MM.1S (cell line): ENCODE measurements at regions not wholly inside any gene's neighbourhood (a gene's known extent, or its start where the extent isn't known, plus 50 kb on each side); places are given as distances from the start of the nearest gene placed in this dataset.

Experiments used
- DNase-seq: peaks from one replicate; pipeline ENCODE4 v3.0.0-alpha.2; 2015
- H2AFZ ChIP-seq: fragments of 300-600 bp; sonication (generic); 2 replicates; pipeline ENCODE4 v1.6.0; 2016; ENCODE audit warnings: antibody characterized with exemption, low read length
- H3F3A ChIP-seq: fragments of 300-600 bp; sonication (generic); 2 replicates; pipeline ENCODE4 v1.6.1; 2016; ENCODE audit warnings: mild to moderate bottlenecking, antibody characterized with exemption, low read length, moderate library complexity, mixed read lengths; ENCODE audit not compliant: insufficient read depth
- H3K27ac ChIP-seq: fragments of 300-600 bp; sonication (generic); 2 replicates; pipeline ENCODE4 v1.5.1; 2016; ENCODE audit warnings: mild to moderate bottlenecking, low read length
- H3K27me3 ChIP-seq: fragments of 300-600 bp; sonication (generic); replicated peaks from 2 replicates; pipeline ENCODE4 v1.6.0; 2016; ENCODE audit warnings: low read length; ENCODE audit not compliant: insufficient read depth
- H3K36me3 ChIP-seq: fragments of 300-600 bp; sonication (generic); replicated peaks from 2 replicates; pipeline ENCODE4 v1.6.1; 2016; ENCODE audit warnings: mild to moderate bottlenecking, low read length, mixed read lengths; ENCODE audit not compliant: insufficient read depth
- H3K4me1 ChIP-seq: fragments of 300-600 bp; sonication (generic); 2 replicates; pipeline ENCODE4 v1.6.1; 2016; ENCODE audit warnings: low read length, mixed read lengths
- H3K4me2 ChIP-seq: fragments of 300-600 bp; sonication (generic); 2 replicates; pipeline ENCODE4 v1.6.0; 2016; ENCODE audit warnings: low read depth, low read length
- H3K4me3 ChIP-seq: fragments of 300-600 bp; sonication (generic); 2 replicates; pipeline ENCODE4 v1.5.1; 2016; ENCODE audit warnings: low read length, mixed read lengths
- H3K79me2 ChIP-seq: fragments of 300-600 bp; sonication (generic); 2 replicates; pipeline ENCODE4 v1.6.1; 2016; ENCODE audit warnings: mixed run types, low read length, mixed read lengths
- H3K9ac ChIP-seq: fragments of 300-600 bp; sonication (generic); 2 replicates; pipeline ENCODE4 v1.6.1; 2016; ENCODE audit warnings: low read length, mixed read lengths
- H3K9me2 ChIP-seq: fragments of 300-600 bp; sonication (generic); replicated peaks from 2 replicates; pipeline ENCODE4 v1.6.1; 2016; ENCODE audit warnings: mild to moderate bottlenecking, low read length, mixed read lengths; ENCODE audit not compliant: insufficient read depth
- H3K9me3 ChIP-seq: fragments of 300-600 bp; sonication (generic); replicated peaks from 2 replicates; pipeline ENCODE4 v1.6.1; 2016; ENCODE audit warnings: mild to moderate bottlenecking, low read length, mixed read lengths; ENCODE audit not compliant: insufficient read depth
- H4K20me1 ChIP-seq: fragments of 300-600 bp; sonication (generic); 2 replicates; pipeline ENCODE4 v1.6.1; 2016; ENCODE audit warnings: mild to moderate bottlenecking, low read length, moderate library complexity, mixed read lengths; ENCODE audit not compliant: insufficient read depth
- CTCF ChIP-seq: fragments of 300-600 bp; sonication (generic); IDR thresholded peaks from 2 replicates; pipeline ENCODE4 v1.5.1; 2016; ENCODE audit warnings: antibody characterized with exemption, low read length, mixed read lengths
- EZH2 ChIP-seq: fragments of 300-600 bp; sonication (generic); optimal IDR thresholded peaks from 2 replicates; pipeline ENCODE3; 2017; ENCODE audit warnings: low read depth, mild to moderate bottlenecking, antibody characterized with exemption, low read length, mixed read lengths
- EZH2phosphoT487 ChIP-seq: fragments of 300-600 bp; sonication (generic); IDR thresholded peaks from 2 replicates; pipeline ENCODE4 v1.6.1; 2018; ENCODE audit warnings: antibody characterized with exemption, low read length

- no peaks in the 10 kb centered on the region for H3K36me3 ChIP-seq
- no peaks in the 10 kb centered on the region for H3F3A ChIP-seq
- no peak overlapping the region for H3K9ac ChIP-seq
- no peaks in the 10 kb centered on the region for H3K9me2 ChIP-seq
- DNase-seq = no peak
- H3K79me2 ChIP-seq = no peaks in the 10 kb centered on the region
- no peak overlapping the region for H3K4me3 ChIP-seq
- TF ChIP-seq EZH2 (no peak), CTCF (no peak), EZH2phosphoT487 (no peak)
- no peaks in the 10 kb centered on the region for H4K20me1 ChIP-seq
- no peak overlapping the region for H3K4me2 ChIP-seq
- H3K27me3 ChIP-seq = no peaks in the 10 kb centered on the region
- no peak overlapping the region for H2AFZ ChIP-seq
- no peaks in the 10 kb centered on the region for H3K9me3 ChIP-seq
- H3K27ac ChIP-seq = no peak overlapping the region
- no peaks in the 10 kb centered on the region for H3K4me1 ChIP-seq
These were observed 170.2 kb upstream of the PRICKLE1 start for GRCh38 chr12:42759622-42760273.

- Histone ChIP-seq H3K27ac (no peak overlapping the region), H3K9me3 (no peaks in the 10 kb centered on the region), H3K36me3 (no peaks in the 10 kb centered on the region), H3F3A (no peaks in the 10 kb centered on the region), H3K79me2 (no peaks in the 10 kb centered on the region), H3K9me2 (no peaks in the 10 kb centered on the region), H3K4me1 (no peaks in the 10 kb centered on the region), H4K20me1 (no peaks in the 10 kb centered on the region), H3K4me3 (no peak overlapping the region), H2AFZ (no peak overlapping the region), H3K4me2 (no peak overlapping the region), H3K9ac (no peak overlapping the region), H3K27me3 (no peaks in the 10 kb centered on the region)
- TF ChIP-seq CTCF = no peak
- TF ChIP-seq EZH2 = no peak
- no peak for DNase-seq
These were observed 169.3 kb upstream of the PRICKLE1 start for GRCh38 chr12:42758806-42759205.

GRCh38 chr12:42757624-42758119 lies 168.1 kb upstream of the PRICKLE1 start:
- Histone ChIP-seq H3K27ac (no peak overlapping the region), H3F3A (no peaks in the 10 kb centered on the region), H4K20me1 (no peaks in the 10 kb centered on the region), H3K4me1 (no peaks in the 10 kb centered on the region), H3K4me2 (no peak overlapping the region), H3K4me3 (no peak overlapping the region), H3K9ac (no peak overlapping the region), H2AFZ (no peak overlapping the region), H3K79me2 (no peaks in the 10 kb centered on the region), H3K9me2 (no peaks in the 10 kb centered on the region), H3K36me3 (no peaks in the 10 kb centered on the region), H3K27me3 (no peaks in the 10 kb centered on the region), H3K9me3 (no peaks in the 10 kb centered on the region)
- TF ChIP-seq EZH2phosphoT487 (no peak), CTCF (no peak), EZH2 (no peak)
- no peak for DNase-seq
